Activated T-cell treated with anti-CD3 and anti-CD28 coated beads for 1 hour (primary cell): ENCODE measurements at regions not wholly inside any gene's neighbourhood (a gene's known extent, or its start where the extent isn't known, plus 50 kb on each side); places are given as distances from the start of the nearest gene placed in this dataset.
"Not testable (repeated sequence)": the region's sequence is repeated elsewhere in the genome, so short reads cannot be mapped to it uniquely, and the experiment has no call there.

Source experiments
- DNase-seq: peaks from one replicate; pipeline ENCODE4 v3.0.0-alpha.2; 2020; ENCODE audit warnings: low read depth

DNA sequence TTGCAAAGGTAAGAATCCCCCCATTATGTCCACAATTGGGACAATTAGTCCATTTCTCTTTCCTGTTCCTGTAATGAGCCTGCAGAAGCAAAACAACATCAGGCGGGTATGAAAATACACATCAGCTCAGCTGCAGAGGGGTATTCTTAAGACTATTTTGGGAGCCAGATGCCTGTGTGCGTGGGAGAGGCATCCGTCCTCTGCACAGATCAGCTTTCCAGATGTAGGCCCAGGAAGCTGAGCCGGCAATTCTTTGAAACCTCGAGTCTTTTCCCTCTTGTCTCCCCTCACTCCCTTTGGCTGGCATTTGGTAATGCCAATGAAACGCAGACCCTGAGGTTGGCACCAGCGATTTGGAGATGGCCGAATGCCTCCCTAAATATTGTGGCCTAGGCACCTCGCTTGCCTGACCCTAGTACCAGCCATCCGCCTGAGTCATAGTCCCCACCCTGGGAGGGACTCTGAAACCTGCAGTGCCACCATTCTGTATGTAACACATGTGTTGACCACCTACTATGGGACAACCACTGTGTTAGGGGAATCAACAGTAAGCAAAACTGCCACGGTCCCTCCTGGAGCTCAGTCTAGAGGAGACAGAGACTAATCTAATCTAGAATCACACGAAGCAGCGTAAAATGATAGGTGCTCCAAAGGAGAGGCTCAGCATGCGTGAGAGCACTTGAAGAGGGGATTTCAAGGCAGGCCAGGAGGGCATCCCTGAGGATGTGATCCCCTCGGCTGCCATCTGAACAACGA is 603.0 kb downstream of the MATN1 start:
- no peak for DNase-seq

DNA sequence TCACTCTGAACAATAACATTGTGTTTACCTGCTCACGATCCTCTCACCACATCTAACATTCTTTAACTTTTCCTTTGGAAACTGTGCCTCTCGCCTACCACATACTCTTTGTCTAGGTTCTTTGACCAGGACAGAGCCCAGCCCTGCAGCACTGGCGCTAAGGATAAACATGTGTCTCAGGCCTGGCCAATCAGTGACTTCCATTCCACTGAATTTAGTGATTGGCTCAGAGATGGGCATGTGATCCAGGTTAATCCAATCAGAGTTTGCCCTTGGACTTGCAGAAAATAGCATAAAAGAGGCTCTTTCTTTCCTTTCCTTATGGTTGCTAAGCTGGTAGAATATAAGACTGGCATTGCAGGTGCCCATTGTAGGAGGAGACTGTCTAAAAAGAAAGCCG is 605.7 kb downstream of the MATN1 start:
- no peak for DNase-seq

DNA sequence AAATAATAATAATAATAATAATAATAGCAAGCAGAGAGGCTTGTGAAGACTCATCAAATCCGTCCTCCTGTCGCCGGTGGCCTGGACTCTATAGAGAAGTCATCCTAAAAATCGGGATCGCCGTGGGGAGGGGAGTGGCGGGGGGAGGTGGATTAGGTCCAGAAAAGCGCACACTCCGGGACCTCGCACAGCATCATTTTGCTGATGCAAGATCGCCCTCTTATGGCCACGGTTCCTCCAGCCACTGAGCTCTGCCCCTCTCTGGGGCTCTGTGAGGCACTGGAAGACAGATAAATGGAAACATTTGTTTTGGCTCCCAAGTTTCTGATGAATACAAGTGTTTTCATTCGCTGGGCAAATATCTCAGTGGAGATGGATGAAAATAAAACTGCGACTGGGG is 612.0 kb downstream of the MATN1 start:
- no peak for DNase-seq

DNA sequence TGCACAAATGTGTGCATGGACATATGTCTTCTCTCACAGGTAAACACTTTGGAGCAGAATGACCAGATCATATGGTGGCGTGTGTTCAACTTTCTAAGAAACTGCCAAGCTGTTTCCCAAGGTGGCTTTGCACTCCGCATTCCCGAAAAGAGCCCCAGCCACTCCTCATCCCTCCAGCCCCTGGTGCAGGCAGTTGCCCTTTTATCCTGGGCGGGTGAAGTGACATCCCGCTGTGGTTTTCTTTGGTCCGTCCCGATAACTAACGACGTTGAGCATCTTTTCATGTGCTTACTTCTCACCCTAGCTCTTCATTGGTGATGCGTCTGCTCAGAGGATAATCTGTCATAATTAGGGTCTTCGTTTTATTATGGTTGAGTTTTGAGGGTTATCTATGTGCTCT is 612.5 kb downstream of the MATN1 start:
- no peak for DNase-seq

DNA sequence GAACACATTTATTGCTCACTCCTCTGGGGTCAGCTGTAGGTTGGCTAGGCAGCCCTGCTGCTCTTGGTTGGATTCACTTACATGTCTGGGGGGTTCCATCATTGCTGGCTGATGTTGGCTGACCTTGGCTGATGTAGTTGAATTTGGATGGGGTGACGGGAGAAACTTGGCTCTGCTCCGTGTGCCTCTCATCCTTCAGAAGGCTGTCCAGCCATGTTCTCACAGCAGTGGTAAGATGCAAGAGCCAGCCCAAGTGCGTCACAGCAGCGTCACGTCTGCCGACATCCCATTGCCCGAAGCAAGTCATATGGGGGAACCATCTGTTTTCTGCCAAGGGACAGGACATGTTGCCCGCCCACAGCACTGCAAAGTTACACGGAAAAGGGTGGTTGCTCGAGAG is 613.5 kb downstream of the MATN1 start:
- no peak for DNase-seq

DNA sequence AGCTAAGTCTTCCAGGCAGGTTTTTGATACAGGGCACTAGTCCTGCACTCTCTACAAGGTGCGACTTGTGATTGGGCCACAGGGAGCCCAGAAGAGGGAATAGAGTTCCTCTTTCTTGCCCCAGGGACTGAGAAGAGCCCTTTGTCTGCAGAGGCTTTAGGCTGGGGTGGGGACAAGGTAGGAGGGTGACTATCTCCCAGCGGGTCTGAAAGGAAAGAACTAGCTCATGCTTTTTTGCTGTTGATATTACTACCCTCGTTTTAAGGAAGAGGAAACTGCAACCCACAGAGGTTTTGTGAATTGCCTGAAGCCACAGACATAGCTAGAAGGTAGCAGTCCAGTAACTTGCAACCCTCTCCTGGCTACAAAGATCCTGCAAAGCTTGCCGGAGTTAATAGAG is 615.2 kb downstream of the MATN1 start:
- DNase-seq = no peak

DNA sequence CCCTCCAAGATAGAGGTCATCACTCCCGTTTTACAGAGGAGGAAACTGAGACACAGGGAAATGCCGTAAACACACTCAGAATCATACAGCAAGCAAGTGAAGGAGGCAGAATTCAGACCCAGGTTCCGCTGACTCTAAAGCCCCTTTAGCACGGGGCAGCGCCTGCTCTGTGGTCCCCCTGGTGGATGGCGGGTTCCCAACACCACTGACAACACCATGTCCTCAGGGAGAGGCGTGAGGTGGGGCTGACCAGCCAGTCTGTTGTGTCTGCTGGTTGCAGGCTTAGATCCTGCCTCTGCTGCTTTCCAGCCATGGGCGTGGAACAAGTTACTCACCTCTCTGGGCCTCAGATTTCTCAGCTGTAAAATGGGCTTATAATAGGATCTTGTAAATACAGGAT is 617.3 kb downstream of the MATN1 start:
- DNase-seq = no peak

DNA sequence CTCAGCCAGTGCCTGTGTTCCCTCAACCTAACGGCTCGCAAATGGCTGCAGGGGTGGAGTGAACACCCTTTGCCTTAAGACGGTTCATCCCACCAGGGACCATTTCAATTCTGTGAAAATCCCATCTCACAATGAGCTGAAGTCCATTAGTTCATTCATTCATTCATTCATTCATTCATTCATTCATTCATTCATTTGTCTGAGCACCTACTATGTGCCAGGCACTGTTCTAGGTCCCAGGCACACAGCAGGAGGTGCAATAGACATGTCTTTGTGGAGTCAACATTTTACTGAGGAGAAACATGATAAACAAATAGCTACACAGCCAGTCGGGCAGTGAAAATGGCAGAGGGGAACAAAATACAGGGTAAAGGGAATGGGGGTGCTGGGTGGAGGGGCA is 618.8 kb downstream of the MATN1 start:
- DNase-seq = no peak

DNA sequence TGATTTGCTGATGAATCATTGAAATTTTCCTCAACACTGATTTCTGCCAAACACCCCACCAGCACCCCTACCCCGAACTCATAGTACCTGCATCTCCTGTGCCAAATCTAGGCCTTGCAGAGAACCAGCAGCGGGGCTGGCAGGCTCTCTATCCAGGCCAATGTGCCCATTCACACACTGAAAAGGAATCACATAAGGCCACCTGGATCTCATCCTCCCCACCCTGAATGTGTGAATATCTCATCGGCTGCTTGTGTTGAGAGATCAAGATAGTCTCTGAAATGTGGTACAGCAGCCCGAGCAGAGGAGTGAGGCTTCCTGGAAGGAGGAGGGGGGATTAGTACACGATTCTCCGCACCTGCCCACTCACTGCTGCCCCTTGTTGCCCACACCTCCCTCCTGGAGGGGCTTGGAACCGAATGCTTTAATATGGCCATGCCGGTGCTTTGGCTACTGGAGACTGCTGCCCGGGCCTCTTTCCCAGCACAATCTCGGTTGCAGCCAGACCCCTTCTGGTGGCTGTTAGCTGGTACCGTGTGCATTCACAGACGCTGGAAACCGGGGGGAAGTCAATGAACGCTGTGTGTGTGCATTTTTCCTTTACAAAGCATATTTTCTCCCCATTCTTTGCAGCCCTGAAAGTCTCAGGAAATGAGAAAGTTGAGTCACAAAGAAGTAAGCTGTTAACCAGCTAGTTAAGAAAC is 619.5 kb downstream of the MATN1 start:
- no peak for DNase-seq

DNA sequence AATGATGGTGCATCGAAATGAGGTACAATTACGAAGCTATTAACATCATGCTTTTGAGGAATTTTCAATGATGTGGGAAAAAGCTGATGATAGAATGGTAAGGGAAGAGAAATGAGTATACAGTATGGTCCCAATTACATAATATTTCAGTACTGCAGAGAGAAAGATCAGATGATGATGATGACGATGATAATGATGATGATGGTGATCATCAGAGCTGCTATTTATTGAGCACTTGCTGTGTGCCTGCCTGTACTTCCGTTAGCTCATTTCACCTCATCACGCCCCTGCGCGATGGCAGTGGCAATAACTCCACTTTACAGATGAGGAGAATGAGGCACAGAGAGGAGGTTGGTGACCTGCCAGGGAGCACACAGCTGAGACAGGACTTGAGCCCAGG is 620.8 kb downstream of the MATN1 start:
- no peak for DNase-seq

DNA sequence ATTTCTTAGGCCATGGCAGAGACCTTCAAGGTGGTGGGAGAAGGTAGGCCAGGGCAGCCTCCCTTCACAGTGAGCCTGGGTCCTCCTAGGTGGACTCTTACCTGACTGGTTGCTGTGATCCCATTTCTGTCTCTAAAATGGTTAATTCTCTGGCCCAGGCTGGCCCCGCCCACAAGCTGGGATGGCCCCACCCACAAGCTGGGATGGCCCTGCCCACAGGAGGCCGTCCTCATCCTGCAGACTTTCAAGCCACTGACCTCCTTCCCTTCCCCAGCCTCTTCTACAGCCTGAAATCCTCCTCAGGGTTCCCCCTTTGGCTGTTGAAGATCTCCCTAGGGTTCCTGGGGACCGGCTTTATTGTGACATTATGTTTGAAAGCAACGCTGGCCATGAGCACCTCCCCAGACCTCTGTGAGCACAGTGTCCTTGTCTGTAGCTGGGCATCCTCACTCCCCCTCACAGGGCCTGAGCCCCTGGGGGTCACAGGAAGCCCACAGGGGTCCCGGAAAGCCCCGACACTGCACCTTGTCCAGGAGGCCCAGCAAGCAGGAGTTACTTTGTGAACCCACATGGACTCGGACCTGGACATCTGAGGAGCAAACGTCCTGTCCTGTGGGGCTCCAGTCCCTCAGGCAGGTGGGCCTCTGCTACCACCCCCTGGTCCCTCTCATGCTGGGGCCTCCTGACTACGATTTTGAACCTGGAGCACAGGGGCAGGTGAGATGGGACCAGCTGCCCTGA is 621.7 kb downstream of the MATN1 start:
- no peak for DNase-seq

DNA sequence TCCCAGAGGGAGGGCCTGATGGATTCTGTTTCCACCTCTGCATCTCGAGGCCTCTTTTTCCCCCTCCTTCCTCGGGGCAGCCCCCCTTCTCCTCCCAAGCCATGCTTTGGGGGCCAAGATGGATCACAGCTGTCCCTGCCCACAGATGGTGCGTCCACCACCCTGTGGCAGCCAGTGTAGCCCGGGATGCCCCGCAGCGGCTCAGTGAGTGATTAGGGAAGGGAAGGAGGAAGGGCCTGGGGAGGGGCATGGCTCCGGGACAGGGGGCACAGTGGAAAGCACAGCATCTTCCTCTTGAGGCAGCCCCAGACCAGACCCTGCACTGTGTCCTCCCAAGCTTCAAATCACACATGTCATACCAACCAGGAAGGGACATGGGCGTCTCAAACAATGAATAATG is 622.4 kb downstream of the MATN1 start:
- no peak for DNase-seq

DNA sequence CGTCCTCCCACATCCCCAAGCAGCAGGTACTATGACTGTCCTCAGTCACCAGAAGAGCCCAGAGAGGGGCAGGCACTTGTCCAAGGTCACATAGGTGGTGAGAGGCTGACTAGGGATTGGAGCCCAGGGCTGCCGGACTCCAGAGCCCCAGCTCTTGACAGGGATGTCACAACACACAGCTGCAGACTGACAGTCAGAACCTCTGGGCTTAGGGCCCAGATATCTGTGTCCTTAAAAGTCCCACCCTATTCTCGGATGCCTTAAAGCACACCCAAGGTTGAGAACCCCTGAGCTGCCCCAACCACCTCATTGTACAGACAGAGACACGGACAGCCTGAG is 622.9 kb downstream of the MATN1 start:
- DNase-seq = no peak

DNA sequence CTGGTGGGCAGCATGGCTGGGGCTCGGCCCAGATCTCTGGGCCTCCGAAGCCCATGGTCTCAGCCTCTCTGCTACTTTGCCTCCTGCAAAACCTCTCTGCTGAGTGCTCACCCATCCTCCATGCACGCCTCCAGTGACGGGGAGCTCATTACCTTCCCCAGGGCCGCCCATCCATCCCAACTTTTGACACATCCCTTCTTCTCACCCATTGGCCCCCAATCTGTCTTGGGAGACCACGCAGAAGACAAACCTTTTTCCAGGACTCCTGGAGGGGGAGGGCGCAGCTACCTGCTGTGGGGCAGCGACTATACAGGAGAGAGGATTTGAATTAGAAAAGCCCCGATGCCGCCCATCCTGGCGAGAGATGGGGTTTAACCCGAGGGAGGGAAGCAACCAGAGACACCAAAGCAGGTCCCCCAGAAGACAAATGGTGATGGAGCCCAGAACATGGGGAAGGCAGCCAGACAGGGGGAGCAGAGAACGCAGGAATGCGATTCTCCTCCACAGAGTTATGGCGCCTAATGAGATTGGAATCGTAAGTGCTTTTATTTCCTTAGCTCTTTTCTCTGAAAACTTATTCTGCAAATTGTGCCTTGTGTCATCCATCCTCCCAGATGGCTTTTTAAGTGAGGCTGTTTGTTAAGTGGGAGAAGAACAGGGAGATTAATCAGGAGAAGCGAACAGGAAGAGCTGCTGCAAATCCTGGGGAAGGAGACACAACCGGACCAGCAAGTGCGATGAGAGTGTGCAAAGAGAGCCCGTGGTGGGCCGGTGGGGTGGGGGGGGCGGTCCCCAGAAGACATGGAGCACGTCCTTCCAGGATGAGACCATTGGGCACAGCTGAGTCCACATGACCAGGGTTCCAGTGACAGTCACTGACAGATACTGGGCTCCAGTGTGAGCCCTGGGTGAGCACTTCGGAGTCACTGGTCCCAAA is 623.5 kb downstream of the MATN1 start:
- no peak for DNase-seq

DNA sequence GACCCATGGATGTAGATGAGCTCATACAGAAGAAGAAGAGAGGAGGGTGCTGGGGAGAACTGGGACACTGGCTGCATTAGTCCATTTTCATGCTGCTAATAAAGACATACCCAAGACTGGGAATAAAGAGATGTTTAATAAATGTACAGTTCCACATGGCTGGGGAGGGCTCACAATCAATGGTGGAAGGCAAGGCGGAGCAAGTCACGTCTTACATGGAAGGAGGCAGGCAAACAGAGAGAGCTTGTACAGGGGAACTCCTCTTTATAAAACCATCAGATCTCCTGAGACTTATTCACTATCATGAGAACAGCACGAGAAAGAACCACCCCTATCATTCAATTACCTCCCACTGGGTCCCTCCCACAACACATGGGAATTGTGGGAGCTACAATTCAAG is 625.5 kb downstream of the MATN1 start:
- not testable (repeated sequence) for DNase-seq

DNA sequence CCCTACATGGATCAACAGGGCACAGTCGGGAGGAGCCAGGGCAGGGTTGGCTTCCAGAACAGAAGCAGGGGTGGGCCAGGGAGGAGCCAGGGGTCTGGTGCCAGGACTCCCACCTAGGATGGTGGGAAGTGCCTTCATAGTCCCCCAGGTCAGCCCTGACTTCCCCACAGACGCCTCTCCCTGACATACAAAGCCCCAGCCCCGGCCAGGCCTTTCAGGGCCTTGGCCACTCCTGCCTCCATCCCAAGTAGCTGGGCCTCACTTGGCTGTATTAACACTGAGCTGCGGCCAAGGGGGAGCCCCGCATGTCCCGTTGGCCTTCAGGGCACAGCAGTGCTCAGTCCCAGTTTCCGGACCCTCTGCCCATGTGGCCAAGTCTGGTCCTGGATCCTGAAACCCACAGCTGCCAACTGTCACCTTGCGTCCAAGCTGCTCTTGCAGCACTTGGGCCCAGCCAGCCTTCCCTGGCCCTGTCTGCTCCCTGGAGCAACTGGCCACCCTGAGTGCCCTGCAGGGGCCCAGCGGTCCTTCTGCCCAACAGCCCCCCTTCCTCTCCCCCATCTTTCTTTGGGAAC is 627.8 kb downstream of the MATN1 start:
- no peak for DNase-seq

DNA sequence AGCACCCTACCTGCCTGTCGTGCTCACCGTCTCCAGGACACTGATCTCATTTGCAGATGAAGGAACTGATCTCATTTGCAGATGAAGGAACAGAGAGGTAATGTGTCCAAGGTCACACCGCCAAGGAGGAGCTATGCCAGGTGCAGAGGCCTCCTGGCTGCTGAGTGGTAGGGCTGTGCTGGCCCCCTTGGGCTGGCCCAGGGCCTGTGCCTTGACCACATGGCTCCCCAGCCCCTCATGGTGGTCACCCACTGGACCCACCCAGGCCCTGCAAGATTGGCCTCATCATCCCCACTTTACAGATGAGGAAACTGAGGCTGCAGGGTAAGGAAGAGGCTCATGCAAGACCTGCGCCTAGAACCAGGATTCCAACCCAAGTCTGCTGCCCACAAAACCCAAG is 628.3 kb downstream of the MATN1 start:
- DNase-seq = no peak

DNA sequence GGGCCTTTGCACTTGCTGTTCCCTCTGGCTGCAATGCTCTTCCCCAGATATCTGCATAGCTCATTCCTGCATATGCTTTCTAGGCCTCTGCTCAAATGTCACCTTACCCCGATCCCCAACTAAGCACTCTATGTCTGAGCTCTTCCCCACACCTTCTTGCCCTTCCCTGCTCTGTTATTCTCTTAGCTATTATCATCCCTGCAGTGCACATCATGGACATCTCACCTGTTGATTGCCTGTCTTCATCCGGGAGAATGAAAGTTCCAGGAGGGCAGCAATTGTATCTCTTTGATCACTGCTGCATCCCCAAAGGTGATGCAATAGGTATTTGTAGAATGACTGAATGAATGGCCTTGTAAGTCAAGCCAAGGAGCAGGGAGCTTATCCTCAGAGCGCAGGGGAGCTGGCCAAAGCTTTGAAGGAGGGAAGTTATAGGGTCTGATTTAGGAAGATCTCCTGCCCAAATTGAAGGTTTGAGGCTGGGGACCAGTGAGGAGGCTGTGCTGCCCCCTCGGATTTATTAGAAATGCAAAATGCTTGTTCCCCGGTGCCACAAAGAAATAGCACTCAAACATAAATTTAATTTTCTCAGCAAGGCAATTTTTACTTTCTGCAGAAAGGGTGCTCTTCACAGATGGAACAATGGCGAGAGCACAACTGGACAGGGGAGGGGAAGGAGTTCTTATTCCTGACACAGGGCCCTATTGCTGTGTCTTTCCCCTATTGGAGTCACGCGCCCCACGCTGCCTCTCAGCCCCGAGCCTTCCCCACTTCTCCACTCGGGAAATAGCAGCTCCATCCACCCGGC is 631.1 kb downstream of the MATN1 start:
- DNase-seq = no peak

DNA sequence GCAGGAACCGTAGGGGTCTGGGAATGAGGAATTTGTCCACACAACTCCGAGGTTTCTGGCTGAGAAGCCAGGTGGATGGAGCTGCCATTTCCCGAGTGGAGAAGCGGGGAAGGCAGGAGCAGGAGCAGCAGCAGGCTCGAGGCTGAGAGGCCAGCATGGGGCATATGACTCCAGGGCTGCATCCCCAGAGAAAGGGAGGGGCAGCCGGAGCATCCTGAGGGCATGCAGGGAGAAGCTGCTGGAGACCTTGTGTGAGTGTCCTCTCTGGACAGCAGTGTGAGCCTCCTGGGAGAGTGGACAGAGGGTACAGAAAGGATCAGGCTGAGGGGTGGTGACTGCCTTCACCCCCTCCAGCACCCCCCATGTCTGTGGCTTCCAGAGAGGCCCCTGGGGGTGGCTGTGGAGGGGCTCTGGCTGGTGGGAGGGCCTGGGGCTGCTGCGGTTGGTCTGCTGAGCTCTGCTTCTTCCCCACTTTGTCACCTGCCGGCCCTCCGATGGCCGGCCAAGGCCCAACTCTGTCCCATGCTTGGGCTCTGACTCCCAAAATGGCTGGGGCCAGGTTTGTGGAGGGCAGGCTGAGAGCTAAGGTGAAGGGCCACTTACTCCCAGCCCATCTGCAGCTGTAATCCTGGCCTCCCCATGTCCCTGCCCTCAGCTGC is 633.1 kb downstream of the MATN1 start:
- DNase-seq = no peak

DNA sequence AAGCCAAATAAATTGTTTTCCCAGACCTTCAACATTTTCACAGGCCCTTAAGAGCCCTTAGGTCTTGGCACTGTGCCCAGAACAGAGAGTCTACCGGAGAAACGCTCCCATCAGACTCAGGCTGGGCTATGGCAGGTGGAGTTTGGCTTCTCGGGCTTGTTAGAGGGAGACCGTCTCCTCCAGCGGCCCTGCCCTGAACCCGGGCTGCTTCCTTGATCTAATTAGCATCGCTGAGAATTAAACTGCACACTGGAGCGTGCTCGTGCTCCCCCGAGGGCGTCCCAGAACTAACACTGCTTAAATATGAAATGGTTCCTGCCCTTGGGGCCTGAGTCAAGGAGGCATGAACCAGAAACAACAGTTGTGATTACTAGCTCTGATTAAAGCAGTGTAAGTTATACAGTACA is 634.4 kb downstream of the MATN1 start:
- no peak for DNase-seq
